Endothelial cell of umbilical vein (primary cell): ENCODE measurements at regions not wholly inside any gene's neighbourhood (a gene's known extent, or its start where the extent isn't known, plus 50 kb on each side); places are given as distances from the start of the nearest gene placed in this dataset.

Experiments used
- EZH2 ChIP-seq: IDR thresholded peaks from 2 replicates; pipeline ENCODE4 v1.6.1; 2012; ENCODE audit warnings: borderline replicate concordance, low read depth, mild to moderate bottlenecking, moderate library complexity, low read length, inconsistent platforms; ENCODE audit not compliant: severe bottlenecking
- TF ChIP-seq, protein P1 (sequence below), 2 donors: IDR thresholded peaks; 1 replicate in 1 of 2; 2 replicates in 1 of 2; pipeline ENCODE4 v1.5.1; 2011; ENCODE audit warnings: low read length in 2 of 2, mild to moderate bottlenecking in 2 of 2, moderate library complexity in 2 of 2, control low read depth in 1 of 2, inconsistent platforms in 1 of 2, low read depth in 1 of 2; ENCODE audit not compliant: insufficient read depth in 1 of 2; ENCODE audit errors: extremely low read depth in 1 of 2

DNA sequence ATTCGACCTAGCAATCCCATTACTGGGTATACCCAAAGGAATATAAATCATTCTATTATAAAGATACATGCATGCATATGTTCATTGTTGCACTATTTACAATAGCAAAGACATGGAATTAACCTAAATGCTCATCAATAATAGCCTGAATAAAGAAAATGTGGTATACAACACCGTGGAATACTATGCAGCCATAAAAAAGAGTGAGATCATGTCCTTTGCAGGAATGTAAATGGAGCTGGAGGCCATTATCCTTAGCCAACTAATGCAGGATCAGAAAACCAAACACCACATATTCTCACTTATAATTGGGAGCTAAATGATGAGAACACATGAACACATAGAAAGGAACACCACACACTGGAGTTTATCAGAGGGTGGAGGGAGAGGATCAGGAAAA, 69.5 kb upstream of the TNR start:
- TF ChIP-seq, protein P1, sequence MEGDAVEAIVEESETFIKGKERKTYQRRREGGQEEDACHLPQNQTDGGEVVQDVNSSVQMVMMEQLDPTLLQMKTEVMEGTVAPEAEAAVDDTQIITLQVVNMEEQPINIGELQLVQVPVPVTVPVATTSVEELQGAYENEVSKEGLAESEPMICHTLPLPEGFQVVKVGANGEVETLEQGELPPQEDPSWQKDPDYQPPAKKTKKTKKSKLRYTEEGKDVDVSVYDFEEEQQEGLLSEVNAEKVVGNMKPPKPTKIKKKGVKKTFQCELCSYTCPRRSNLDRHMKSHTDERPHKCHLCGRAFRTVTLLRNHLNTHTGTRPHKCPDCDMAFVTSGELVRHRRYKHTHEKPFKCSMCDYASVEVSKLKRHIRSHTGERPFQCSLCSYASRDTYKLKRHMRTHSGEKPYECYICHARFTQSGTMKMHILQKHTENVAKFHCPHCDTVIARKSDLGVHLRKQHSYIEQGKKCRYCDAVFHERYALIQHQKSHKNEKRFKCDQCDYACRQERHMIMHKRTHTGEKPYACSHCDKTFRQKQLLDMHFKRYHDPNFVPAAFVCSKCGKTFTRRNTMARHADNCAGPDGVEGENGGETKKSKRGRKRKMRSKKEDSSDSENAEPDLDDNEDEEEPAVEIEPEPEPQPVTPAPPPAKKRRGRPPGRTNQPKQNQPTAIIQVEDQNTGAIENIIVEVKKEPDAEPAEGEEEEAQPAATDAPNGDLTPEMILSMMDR (IDR thresholded peaks at IDR 0.05; ENCODE audit: extremely low read depth in 1 of 2, insufficient read depth in 1 of 2, low read depth in 1 of 2, low read length in 2 of 2) = no peak
- TF ChIP-seq EZH2 = no peak
